ENCODE measurements at regions not wholly inside any gene's neighbourhood (a gene's known extent, or its start where the extent isn't known, plus 50 kb on each side); places are given as distances from the start of the nearest gene placed in this dataset.

GRCh38 chr11:98679673-98680072, 341.1 kb upstream of the CNTN5 start:
- H3K27me3 ChIP-seq (ENCODE audit: insufficient read depth, low read length) = no peaks in the 10 kb centered on the region
- no peaks in the 10 kb centered on the region for H3K36me3 ChIP-seq (ENCODE audit: insufficient read depth, low read length)
- no peaks in the 10 kb centered on the region for H3K79me2 ChIP-seq (ENCODE audit: insufficient read depth, low read length)
- no peaks in the 10 kb centered on the region for H3K9me3 ChIP-seq (ENCODE audit: low read depth, low read length)
- H3K4me3 ChIP-seq (ENCODE audit: insufficient read depth, low read length) = no peak overlapping the region
- H4K20me1 ChIP-seq (ENCODE audit: insufficient read depth, low read length) = no peaks in the 10 kb centered on the region
- no peak overlapping the region for H3K4me2 ChIP-seq (ENCODE audit: insufficient read depth, low read length)
- H2AFZ ChIP-seq (ENCODE audit: low read length) = no peak overlapping the region
- no peaks in the 10 kb centered on the region for H3K4me1 ChIP-seq (ENCODE audit: insufficient read depth, low read length)
- no peak overlapping the region for H3K27ac ChIP-seq (ENCODE audit: low read depth, low read length)
- no peak for DNase-seq (ENCODE audit: insufficient read length, low spot score, missing footprints)
- no peak for TF ChIP-seq CTCF (IDR thresholded peaks at IDR 0.05; ENCODE audit: extremely low read depth, low read depth, low read length)

- no peak overlapping the region for H3K4me2 ChIP-seq (ENCODE audit: insufficient read depth, low read length)
- H3K79me2 ChIP-seq (ENCODE audit: insufficient read depth, low read length) = no peaks in the 10 kb centered on the region
- DNase-seq (ENCODE audit: insufficient read length, low spot score, missing footprints) = no peak
- H3K36me3 ChIP-seq (ENCODE audit: insufficient read depth, low read length) = no peaks in the 10 kb centered on the region
- H4K20me1 ChIP-seq (ENCODE audit: insufficient read depth, low read length) = no peaks in the 10 kb centered on the region
- H3K27ac ChIP-seq (ENCODE audit: low read depth, low read length) = no peak overlapping the region
- TF ChIP-seq CTCF (IDR thresholded peaks at IDR 0.05; ENCODE audit: extremely low read depth, low read depth, low read length) = no peak
- no peak overlapping the region for H2AFZ ChIP-seq (ENCODE audit: low read length)
- no peaks in the 10 kb centered on the region for H3K4me1 ChIP-seq (ENCODE audit: insufficient read depth, low read length)
- H3K27me3 ChIP-seq (ENCODE audit: insufficient read depth, low read length) = no peaks in the 10 kb centered on the region
- H3K9me3 ChIP-seq (ENCODE audit: low read depth, low read length) = peaks cover 2% of the 10 kb centered on the region
- no peak overlapping the region for H3K4me3 ChIP-seq (ENCODE audit: insufficient read depth, low read length)
These were observed 319.2 kb upstream of the CNTN5 start for GRCh38 chr11:98701541-98701940.

- DNase-seq (ENCODE audit: insufficient read length, low spot score, missing footprints) = no peak
These were observed 316.8 kb upstream of the CNTN5 start for GRCh38 chr11:98703779-98704556.

More at GRCh38 chr11:98703779-98704556, 316.8 kb upstream of the CNTN5 start:
- Histone ChIP-seq H3K36me3 (ENCODE audit: insufficient read depth, low read length) (no peaks in the 10 kb centered on the region), H3K4me3 (ENCODE audit: insufficient read depth, low read length) (no peak overlapping the region), H3K79me2 (ENCODE audit: insufficient read depth, low read length) (no peaks in the 10 kb centered on the region), H4K20me1 (ENCODE audit: insufficient read depth, low read length) (no peaks in the 10 kb centered on the region), H3K4me1 (ENCODE audit: insufficient read depth, low read length) (no peaks in the 10 kb centered on the region), H3K9me3 (ENCODE audit: low read depth, low read length) (no peaks in the 10 kb centered on the region), H2AFZ (ENCODE audit: low read length) (no peak overlapping the region), H3K27ac (ENCODE audit: low read depth, low read length) (no peak overlapping the region), H3K27me3 (ENCODE audit: insufficient read depth, low read length) (no peaks in the 10 kb centered on the region), H3K4me2 (ENCODE audit: insufficient read depth, low read length) (no peak overlapping the region)
- TF ChIP-seq CTCF (IDR thresholded peaks at IDR 0.05; ENCODE audit: extremely low read depth, low read depth, low read length) = no peak

All from osteoblast (primary cell).